GM19099 (cell line): ENCODE measurements at regions not wholly inside any gene's neighbourhood (a gene's known extent, or its start where the extent isn't known, plus 50 kb on each side); places are given as distances from the start of the nearest gene placed in this dataset.

Experiments used
- POLR2A ChIP-seq: IDR thresholded peaks from 3 replicates; pipeline ENCODE4 v1.6.1; 2011; ENCODE audit warnings: low read depth; ENCODE audit not compliant: insufficient read length; ENCODE audit errors: extremely low read depth

GRCh38 chrX:74251006-74251930 is 52.7 kb upstream of the ZCCHC13 start:
- TF ChIP-seq POLR2A: no peak

- no peak for TF ChIP-seq POLR2A
These were observed 53.4 kb upstream of the ZCCHC13 start for GRCh38 chrX:74250574-74250973.

GRCh38 chrX:74249963-74250362 is 54.0 kb upstream of the ZCCHC13 start:
- no peak for TF ChIP-seq POLR2A

- TF ChIP-seq POLR2A: no peak
These were observed 55.1 kb upstream of the ZCCHC13 start for GRCh38 chrX:74248889-74249288.

GRCh38 chrX:74246524-74246923 is 57.5 kb upstream of the ZCCHC13 start:
- TF ChIP-seq POLR2A: no peak

- TF ChIP-seq POLR2A: no peak
These were observed 61.4 kb upstream of the ZCCHC13 start for GRCh38 chrX:74242484-74243138.

- TF ChIP-seq POLR2A: no peak
These were observed 61.9 kb upstream of the ZCCHC13 start for GRCh38 chrX:74242050-74242449.

GRCh38 chrX:74238771-74239170 is 65.2 kb upstream of the ZCCHC13 start:
- TF ChIP-seq POLR2A: no peak

- TF ChIP-seq POLR2A: no peak
These were observed 69.2 kb upstream of the ZCCHC13 start for GRCh38 chrX:74234818-74235217.

GRCh38 chrX:74232859-74233258 is 71.1 kb upstream of the ZCCHC13 start:
- TF ChIP-seq POLR2A: no peak

GRCh38 chrX:74231625-74232024 is 72.4 kb upstream of the ZCCHC13 start:
- no peak for TF ChIP-seq POLR2A

- TF ChIP-seq POLR2A: no peak
These were observed 73.9 kb upstream of the ZCCHC13 start for GRCh38 chrX:74230094-74230493.

- TF ChIP-seq POLR2A: no peak
These were observed 78.9 kb upstream of the ZCCHC13 start for GRCh38 chrX:74225111-74225510.

- no peak for TF ChIP-seq POLR2A
These were observed 83.7 kb upstream of the ZCCHC13 start for GRCh38 chrX:74220277-74220676.

GRCh38 chrX:74218895-74219294 is 85.1 kb upstream of the ZCCHC13 start:
- no peak for TF ChIP-seq POLR2A

GRCh38 chrX:74216421-74216820 is 87.6 kb upstream of the ZCCHC13 start:
- no peak for TF ChIP-seq POLR2A
